A673 (cell line): ENCODE measurements at regions not wholly inside any gene's neighbourhood (a gene's known extent, or its start where the extent isn't known, plus 50 kb on each side); places are given as distances from the start of the nearest gene placed in this dataset.

Experiments
- BruUV-seq: library from RNA; stranded (reverse); fragments of 400-500 nt; replicated peaks from 2 replicates; lab custom pipeline; 2021; lab: Mats Ljungman, UMichigan
- CTCF ChIA-PET: fragments of 300-600 bp; sonication (Branson Sonifier 250); formaldehyde crosslinking; loops from one replicate; lab custom pipeline; 2022; ENCODE audit warnings: antibody characterized with exemption; lab: Charles Lee
- POLR2A ChIA-PET: fragments of 300-600 bp; sonication (Branson Sonifier 250); formaldehyde crosslinking; loops from one replicate; lab custom pipeline; 2022; ENCODE audit warnings: antibody characterized with exemption; ENCODE audit not compliant: low non-redundant PET; lab: Charles Lee
- DNase-seq: peaks from one replicate; pipeline ENCODE4 v3.0.0-alpha.2; 2015; ENCODE audit warnings: low spot score
- H3K27ac ChIP-seq: fragments of 200-600 bp; sonication (generic); 2 replicates; pipeline ENCODE4 v1.5.1; 2016; ENCODE audit warnings: mixed run types, low read depth, mild to moderate bottlenecking, mixed read lengths, antibody characterized with exemption, low read length; ENCODE audit not compliant: poor library complexity, severe bottlenecking
- H3K27me3 ChIP-seq: fragments of 200-600 bp; sonication (generic); replicated peaks from 2 replicates; pipeline ENCODE4 v1.6.1; 2017; ENCODE audit warnings: mixed run types, low read depth, mild to moderate bottlenecking, mixed read lengths, antibody characterized with exemption, low read length; ENCODE audit not compliant: insufficient read depth, poor library complexity
- H3K36me3 ChIP-seq: fragments of 200-600 bp; sonication (generic); 2 replicates; pipeline ENCODE4 v1.6.1; 2016; ENCODE audit warnings: mixed run types, mild to moderate bottlenecking, mixed read lengths, antibody characterized with exemption, low read length; ENCODE audit not compliant: insufficient read depth, poor library complexity, severe bottlenecking
- H3K4me1 ChIP-seq: fragments of 200-600 bp; sonication (generic); 2 replicates; pipeline ENCODE4 v1.6.1; 2017; ENCODE audit warnings: mixed run types, mild to moderate bottlenecking, mixed read lengths, antibody characterized with exemption, low read length; ENCODE audit not compliant: insufficient read depth, poor library complexity, severe bottlenecking
- H3K4me3 ChIP-seq: fragments of 200-600 bp; sonication (generic); 2 replicates; pipeline ENCODE4 v1.5.1; 2016; ENCODE audit warnings: low read depth, mixed run types, mild to moderate bottlenecking, mixed read lengths, low read length; ENCODE audit not compliant: poor library complexity, severe bottlenecking
- H3K9me3 ChIP-seq: fragments of 200-600 bp; sonication (generic); 2 replicates; pipeline ENCODE4 v1.6.1; 2016; ENCODE audit warnings: mixed run types, low read depth, mild to moderate bottlenecking, mixed read lengths, antibody characterized with exemption, low read length; ENCODE audit not compliant: poor library complexity, severe bottlenecking
- CTCF ChIP-seq: fragments of 300-800, 200-600 bp; sonication (generic); conservative IDR thresholded peaks from 2 replicates; pipeline ENCODE4 v1.5.1; 2017; ENCODE audit warnings: low read depth, mild to moderate bottlenecking, antibody characterized with exemption, low read length, moderate library complexity, mixed read lengths
- EZH2 ChIP-seq: fragments of 200-600 bp; sonication (generic); IDR thresholded peaks from 2 replicates; pipeline ENCODE4 v1.6.1; 2017; ENCODE audit warnings: borderline replicate concordance, low read depth, mild to moderate bottlenecking, mixed read lengths, antibody characterized with exemption, low read length; ENCODE audit not compliant: poor library complexity, severe bottlenecking
- intact Hi-C: fragments of 100-400 bp; cut with micrococcal nuclease; formaldehyde crosslinking; loops from one replicate; pipeline ENCODE4 v1.10.0; 2022; ENCODE audit not compliant: unreplicated experiment

GRCh38 chr14:54207476-54208462, 189.0 kb upstream of the CDKN3 start:
- Histone ChIP-seq H3K4me3 (no peak overlapping the region), H3K36me3 (no peaks in the 10 kb centered on the region), H3K9me3 (no peaks in the 10 kb centered on the region), H3K4me1 (no peaks in the 10 kb centered on the region), H3K27me3 (no peaks in the 10 kb centered on the region), H3K27ac (no peak overlapping the region)
- POLR2A ChIA-PET: no interaction called here
- no TSS peak for BruUV-seq
- CTCF ChIA-PET: no interaction called here
- TF ChIP-seq CTCF: no peak
- no peak for TF ChIP-seq EZH2
- DNase-seq: no peak
- intact Hi-C loops: no loop called here

GRCh38 chr14:54208751-54209150, 188.1 kb upstream of the CDKN3 start:
- DNase-seq: no peak
- Histone ChIP-seq H3K27me3 (no peaks in the 10 kb centered on the region), H3K4me1 (no peaks in the 10 kb centered on the region), H3K27ac (no peak overlapping the region), H3K9me3 (no peaks in the 10 kb centered on the region), H3K36me3 (no peaks in the 10 kb centered on the region), H3K4me3 (no peak overlapping the region)
- CTCF ChIA-PET: no interaction called here
- no peak for TF ChIP-seq EZH2
- TF ChIP-seq CTCF: no peak
- intact Hi-C loops: no loop called here
- POLR2A ChIA-PET: no interaction called here
- BruUV-seq: no TSS peak

- POLR2A ChIA-PET: no interaction called here
- Histone ChIP-seq H3K27ac (no peak overlapping the region), H3K27me3 (no peaks in the 10 kb centered on the region), H3K9me3 (no peaks in the 10 kb centered on the region), H3K36me3 (no peaks in the 10 kb centered on the region), H3K4me1 (no peaks in the 10 kb centered on the region), H3K4me3 (no peak overlapping the region)
- BruUV-seq: no TSS peak
- intact Hi-C loops: no loop called here
- DNase-seq: no peak
- CTCF ChIA-PET: no interaction called here
- TF ChIP-seq CTCF (no peak), EZH2 (no peak)
These were observed 187.1 kb upstream of the CDKN3 start for GRCh38 chr14:54209511-54210250.
